HG02759 (cell line): ENCODE measurements at regions not wholly inside any gene's neighbourhood (a gene's known extent, or its start where the extent isn't known, plus 50 kb on each side); places are given as distances from the start of the nearest gene placed in this dataset.

Experiments used
- ATAC-seq: cut with Tn5 transposase; IDR thresholded peaks from one replicate; pipeline ENCODE4 v1.9.1; 2021; ENCODE audit warnings: mild to moderate bottlenecking, moderate library complexity; ENCODE audit not compliant: unreplicated experiment

DNA sequence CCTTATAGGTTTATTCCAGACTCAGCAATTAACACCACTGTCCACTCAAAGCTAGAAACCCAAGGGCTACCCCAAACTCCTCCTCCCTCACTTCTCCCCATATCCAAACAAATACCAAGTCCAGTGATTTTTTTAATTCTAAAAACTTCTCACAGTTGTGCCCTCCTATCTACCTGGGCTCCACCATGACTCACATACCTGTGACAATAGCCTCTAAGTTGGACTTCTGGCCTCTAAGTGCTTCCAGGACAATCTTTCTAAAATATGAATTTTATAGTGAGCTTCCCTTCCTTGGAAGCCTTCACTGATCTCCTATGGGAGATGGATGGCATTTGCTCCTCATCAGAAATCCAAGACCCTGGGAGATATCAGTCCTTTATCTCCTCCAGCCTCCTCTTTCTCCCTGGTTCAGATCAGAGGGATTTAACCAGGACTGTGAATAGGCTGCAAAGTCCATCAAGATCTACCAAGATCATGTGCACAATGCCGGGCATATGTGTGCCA is 219.3 kb downstream of the TOMM20 start:
- no peak for ATAC-seq

DNA sequence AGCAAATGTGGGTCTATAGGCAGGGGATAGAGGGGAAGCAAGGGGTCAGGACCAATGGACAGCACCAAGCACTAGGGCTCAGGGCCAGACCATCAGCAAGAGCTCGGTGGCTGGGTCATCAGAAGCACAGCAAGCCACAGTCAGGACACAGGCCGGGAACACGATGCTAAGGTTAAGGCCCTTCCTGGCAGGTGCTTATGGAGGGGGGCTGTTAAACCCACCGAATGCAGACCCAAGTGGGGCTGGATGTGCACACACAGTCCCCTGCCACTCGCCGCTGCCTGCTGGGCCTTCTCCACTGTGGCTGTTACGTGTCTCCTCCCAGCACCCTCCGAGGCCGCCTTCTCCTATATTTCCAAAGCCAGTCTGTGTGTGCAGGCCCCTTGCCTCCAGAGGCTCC is 220.1 kb downstream of the TOMM20 start:
- ATAC-seq, result no peak

DNA sequence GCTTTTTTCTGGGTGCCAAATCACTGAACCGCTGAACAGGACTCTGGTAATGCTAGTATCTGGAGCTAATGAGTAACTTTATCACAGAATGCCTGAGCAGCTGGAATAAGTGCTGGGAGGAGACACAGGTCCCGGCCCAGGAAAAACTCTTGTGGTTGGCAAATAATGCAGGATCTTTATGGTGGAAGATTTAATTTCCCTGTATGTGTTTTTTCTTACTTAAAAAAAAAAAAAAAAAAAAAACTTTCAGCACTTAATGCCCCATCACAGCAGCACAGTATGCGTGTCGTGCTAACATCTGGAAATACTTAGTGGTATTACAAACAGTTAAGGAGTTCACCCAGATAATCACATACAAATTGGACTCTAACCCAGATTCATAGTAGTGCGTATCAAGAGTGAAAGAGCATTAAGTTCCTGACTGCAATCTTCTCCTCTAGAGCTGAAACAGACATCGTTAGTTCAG is 220.7 kb downstream of the TOMM20 start:
- ATAC-seq, result no peak

DNA sequence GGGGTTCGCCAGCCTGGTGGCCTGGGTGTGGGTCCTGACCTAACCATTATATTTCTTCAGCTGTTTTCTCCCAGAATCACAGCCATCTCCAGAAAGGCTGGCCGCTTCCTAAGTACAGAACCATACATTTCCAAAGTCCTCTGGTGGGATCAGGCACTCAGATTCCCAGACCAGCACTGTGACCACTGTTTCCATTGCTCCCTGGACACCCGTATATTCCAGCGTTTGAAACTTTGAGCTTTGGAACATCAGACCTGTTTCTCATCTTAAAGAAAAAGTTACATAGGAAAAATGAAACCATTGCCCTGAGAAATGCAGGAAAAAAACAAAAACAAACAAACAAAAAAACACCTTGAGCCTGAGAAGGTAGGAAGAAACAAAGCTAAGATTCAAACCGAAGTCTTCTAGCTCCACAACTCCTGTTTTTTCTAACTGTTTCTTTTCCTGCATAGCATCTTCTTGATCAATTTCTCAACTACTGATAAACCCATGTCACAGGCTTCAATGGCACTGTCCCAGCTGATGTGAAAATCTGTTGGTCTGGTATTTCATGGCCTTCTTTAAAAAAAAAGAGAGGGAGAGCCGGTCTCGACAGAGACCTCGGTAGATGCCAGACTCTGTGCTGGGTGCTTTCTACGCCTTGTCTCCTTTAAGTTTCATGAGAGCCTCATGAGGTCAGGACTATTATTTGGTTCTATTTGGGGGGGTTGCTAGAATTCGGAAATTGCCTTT is 221.3 kb downstream of the TOMM20 start:
- ATAC-seq, result no peak

DNA sequence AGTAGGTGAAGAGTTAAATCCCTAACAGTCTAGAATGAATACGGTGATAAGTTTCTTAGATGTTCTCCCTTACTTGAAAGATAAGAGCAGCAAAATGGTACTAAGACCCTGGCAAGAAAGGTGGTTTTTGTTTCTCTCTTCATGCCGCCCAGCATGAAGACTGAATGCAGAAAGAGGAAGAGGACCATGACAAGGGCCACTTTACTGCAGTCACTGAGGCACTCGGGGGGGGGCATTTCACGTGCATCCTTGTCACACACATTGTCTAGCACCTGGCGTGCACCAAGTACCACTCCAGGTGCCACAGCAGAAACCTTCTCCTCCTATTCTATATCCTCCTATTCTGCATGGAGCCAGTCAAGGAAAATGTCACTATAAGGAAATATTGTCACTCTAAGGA is 222.0 kb downstream of the TOMM20 start:
- no peak for ATAC-seq

DNA sequence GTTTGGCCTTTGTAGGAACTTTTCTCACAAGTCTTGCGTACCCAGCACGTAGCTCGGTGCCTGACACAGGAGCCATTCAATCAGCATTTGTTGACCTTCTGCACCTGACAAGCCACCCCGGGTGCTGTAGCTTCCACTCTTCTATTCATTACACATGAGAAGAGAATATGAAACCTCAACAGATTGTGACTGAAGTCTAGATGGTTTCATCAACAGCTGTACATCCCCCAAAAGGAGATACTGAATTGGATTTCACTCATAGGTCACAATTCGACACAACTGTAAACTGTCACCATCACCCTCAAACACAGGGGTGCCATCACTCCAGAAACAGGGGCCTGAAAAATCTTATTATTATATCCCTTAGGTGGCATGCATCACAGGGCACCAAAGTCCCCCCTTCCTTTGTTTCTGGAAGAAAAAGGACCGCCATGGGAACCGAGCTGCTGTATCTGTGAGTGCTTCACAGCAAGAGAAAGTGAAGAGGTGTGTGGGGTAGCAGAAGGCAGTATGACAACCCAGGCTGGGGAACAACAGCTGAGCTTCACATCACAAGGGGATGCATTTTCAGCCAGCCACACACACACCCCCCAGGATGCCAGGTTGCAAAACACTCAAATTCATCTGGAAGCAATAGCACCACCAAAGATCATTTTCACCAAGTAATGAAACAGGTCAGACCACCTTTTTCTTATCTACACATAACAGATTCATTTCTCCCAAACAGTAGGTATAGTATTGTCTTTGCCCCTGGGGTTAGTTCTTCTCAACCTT is 225.7 kb downstream of the TOMM20 start:
- ATAC-seq, result no peak

DNA sequence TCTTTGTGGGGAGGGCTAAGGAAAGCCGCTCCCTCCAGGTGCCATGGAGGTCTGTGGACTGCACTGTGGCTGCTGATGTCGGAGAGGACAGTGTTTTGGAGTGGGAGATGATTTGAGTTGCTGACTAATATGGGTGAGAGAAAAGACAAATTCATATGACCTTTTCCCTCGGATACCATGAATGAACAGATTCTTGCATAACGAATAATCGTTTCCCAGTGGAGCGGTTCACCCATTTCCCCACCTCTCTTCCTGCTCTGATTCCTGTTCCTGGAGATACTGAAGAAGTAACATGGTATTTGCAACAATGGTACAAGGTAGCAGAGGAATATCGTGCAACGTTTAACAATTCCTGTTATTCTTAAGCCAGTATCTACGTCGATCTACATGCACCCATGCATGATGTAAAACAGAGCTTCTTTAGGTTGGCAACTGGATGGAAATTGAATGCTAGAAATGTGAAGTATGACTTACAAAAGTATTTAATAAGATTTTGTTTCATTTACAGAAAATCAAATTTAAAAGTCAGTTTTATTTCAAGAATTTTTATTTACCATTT is 227.1 kb downstream of the TOMM20 start:
- ATAC-seq, result no peak

DNA sequence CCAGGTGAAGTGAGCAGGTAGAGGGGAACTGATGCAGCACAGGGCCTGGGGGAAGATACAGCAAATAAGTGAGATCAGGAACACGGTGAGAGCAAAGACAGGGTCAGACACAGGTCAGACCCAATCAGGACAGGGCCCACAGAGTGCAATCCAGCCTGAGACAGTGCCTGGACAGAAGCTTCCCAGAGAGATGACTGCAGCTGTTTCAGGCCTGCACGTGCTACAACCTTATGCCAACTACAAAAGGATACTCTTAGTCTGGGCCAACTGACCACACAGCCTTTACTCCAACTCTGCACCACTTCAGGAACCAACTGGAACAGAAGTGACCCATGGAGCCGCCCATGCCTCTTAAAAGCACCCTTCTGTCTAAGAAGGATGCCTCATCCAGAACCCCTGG is 228.0 kb downstream of the TOMM20 start:
- ATAC-seq, result no peak

DNA sequence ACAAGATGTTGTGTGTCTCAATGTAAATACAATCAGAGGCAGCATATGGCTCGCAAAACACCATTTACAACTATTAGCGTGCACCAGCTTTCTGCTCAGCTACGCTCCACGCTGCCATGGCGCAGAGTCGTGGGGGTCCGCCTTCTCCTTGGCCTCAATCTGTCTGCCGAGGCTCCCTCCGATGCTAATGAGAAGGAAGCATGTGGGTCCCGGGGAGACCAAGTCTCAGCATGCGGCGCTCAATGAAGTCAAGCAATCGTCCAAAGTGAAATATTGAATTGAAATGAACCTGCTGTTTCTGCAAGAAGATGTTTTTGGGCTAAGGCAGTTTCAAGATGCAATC is 228.9 kb downstream of the TOMM20 start:
- no peak for ATAC-seq

DNA sequence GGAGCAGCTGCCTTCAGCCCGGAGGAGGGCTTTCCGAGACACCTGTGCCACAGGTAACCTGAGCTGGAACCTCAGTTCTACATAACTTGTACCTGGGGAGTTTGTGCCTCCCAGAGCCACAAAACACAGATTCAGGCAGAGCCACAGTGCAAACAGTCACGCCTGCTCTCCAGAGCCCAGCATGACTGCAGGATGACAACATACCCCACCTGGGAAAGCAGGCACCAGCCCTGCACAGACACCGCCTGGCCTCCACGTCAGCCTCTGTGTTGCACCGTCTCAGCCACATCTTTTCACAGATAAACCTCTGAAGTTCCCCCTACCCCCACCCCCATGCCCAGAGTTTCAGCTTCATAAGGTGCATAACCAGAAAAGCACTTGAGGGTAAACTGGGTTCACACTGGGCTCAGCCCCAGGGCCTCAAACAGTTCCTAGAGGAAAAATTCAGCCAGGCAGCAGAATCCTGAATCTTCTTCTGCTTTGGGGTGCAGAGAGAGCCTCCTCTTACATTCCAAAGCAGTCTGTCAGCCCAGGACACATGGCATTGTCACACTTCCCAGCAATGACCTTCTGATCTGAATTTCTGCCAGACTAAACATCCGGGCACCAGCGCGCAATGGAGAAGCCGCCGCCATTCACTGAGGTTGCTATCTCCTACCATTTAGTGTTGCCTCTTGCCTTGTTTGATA is 229.5 kb downstream of the TOMM20 start:
- ATAC-seq, result no peak

DNA sequence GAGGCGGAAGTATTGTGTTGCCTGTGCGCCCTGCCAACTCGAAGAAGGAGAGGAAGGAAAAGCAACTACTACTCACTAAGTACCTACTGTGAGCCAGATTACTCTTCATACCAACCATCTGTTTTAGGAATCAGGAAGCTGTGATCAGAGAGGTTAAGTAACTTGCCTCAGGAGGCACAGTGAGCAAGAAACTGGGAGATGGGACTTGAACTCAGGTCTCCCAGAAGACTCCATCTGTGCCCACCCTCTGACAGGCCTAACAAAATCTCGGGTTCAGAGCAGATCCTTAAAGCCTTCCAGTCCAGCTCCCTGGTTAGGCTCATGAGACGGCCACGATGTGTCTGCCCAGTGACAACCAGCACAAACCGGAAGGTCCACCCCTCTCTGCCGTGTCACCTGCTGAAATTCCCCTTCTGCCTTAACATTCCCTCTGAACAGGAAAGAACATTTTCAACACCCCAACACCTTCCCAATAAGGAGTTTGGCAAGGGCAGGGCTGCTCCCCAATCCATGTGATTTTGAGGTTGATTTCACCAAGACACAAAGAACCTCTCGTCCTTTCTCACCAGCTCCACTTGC is 230.1 kb downstream of the TOMM20 start:
- no peak for ATAC-seq

DNA sequence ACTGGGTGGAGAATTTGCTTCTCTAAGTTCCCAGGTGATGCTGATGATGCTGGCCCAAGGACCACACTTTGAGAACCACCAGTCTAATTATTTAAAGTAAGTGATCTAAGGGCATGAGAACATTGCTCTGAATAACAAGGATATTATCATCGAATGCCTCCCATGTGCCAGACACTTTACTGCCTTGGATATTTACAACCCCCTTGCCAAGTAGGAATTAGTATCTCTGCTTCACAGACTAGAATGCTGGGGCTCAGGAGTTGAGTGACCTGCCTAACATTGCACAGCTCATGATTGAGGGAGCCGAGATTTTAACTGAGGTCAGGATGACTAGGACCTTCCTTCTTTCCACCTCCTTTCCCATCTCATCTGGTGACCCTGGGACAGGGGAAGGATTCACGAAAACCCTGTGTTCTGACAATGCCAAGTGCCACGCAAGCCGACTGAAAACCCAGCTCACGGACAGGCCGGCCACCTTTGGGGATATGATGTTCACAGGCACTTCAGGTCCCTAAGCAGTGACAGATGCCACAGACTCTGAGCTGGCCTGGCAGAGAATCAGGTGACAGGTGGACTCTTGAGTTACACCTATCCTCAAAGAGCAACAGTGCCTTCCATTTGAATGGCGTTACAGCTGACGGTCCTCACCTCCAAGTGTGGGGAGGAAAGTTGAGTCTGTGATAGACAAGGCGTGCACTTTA is 230.7 kb downstream of the TOMM20 start:
- ATAC-seq, result no peak

DNA sequence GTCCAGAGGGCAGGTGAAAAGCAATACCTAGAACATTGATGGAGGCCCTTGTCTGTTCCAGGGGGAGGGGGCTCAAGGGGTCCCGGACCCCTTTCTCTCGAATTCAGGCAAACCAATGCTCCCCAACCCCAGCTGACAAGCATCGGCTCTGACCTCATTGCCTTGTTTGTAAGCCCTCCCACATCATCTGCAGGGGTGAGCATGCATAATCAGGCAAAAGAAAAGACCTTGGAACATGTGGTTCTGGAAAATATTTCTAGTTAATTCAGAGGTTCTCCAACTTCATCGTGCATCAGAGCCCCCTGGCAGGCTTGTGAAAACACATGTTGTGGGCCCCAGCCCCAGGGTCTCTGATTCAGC is 231.3 kb downstream of the TOMM20 start:
- no peak for ATAC-seq

DNA sequence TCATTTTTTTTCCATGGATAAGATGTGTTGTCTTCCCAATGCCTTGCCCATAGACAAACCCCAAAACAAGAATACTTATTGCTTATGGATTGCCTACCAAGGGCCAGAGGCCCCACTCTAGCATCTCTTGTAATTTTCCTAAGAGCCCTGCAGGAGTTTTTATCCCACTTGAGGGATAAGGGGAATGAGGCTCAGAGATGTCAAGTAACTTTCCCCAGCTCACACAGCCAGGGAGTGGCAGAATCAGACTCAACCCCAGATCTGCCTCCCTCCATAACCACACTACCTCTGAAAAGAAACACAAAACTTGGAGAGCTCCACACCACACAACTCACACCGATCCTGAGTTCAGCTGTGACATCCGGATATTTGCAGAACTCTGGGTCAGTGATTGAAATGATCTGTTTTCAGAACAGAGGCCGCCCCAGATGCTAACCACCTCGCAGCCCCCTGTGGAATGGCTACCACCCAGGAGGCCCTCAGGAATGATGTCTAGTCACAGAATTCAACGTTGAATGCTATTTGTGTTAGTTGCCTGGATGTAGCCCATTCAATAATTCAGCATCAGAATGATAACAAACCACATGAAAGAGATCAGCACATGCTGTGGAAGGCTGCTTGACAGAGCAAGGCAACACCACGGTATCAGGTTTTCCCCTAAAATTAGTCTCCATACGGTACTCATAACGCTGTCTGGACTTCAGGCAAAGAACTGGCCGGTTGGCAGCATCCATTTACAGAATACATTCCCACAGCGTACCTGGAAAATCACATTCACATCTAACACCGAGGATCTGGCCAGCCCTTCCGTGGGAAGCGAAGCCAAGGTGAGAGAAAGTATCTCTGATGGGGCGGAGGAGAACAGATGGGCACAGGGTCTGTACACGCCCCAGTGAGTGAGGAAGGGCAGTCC is 231.9 kb downstream of the TOMM20 start:
- ATAC-seq, result no peak

DNA sequence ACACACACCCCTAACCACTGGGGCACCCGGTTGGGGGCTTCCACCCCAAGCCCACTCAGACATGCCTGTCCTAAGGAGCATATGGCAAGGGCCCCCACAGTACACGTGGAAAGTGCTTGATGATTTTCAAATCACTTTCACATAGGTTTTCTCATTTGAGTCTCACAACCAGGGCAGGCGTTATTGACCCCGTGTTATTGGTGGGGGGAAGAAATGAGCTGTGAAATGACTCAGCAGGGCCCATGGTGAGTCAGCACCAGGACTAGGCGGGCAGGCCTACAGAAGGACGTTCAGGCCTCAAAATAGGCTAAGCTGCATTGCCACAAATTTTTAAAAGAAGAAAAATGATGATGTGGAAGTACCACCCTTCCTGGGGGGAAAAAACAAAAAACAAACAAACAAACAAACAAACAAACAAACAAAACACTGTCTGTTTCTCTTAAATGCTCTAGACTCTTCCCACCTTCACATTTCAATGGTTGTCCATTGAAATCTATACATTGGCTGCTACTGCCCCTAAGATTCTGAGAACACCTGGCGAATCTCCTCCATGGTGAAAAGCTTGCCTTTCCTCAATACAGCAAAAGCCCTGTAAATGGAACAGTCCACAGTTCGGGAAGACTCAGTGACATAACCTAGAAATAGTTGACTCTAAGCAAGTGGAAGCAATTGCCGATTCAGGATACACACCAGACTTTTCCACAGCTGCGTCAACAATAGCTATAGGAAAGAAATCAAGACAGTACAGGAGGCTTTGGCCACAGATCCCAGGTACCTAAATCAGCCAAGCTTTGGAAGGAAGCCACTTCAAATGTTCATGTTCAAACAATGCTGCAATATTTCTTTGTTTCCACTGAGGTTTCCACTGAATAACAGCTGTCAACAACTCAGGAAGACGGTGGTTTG is 234.7 kb downstream of the TOMM20 start:
- peak; percentile 72 for ATAC-seq

DNA sequence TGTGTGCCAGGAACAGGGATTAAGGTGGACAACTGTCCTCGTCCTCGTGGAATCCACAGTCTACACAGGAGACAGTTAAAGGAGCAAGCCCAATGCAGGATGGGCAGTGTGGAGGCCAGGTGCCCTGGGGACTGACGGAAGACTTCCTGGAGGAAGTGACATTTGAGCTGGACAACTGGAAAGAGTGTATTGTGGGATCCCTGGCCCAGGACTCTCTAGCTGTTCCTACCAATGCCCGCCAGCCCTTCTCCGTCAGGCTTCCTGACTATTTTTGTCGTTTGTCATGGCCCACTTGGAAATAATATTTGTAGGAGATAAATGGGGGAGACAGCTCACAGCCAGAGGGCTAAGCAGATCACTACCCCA is 235.3 kb downstream of the TOMM20 start:
- ATAC-seq, result no peak

DNA sequence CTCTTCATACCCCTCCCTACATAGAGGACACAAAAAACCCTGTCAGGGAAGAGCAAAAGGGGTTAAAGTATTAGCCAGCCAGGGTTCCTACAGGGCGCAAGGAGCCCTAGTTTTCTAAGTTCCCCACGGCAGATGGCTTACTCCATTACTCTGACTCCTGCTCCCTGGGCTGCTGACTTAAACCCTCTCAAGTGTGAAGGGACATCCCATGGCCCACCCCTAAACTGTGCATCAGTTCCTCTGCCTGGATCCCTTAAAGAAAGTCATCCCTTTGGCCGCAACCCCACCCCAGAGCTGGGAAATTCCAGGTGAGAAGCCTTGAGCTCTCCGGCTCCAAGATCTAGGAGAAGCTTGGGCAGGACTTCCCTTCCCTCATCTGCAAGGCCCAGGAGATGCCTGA is 236.0 kb downstream of the TOMM20 start:
- no peak for ATAC-seq

DNA sequence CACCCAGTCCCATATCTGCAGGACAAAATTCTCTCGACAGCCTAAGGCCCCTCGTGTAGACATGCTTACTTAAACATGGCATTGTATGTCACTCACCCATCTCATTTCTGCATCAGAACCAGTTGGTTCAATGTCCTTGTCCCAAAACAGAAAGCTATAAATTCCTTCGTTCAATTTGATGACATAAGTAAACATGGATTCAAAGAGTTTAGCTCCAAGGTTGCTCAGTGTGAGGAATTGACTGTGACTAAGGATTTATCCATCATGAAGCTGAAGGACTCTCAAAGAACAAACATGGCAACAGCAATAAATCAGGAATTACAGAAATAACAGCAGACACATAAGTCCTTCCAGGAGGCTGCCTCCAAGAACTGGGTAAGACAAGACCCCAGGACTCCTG is 237.2 kb downstream of the TOMM20 start:
- no peak for ATAC-seq

DNA sequence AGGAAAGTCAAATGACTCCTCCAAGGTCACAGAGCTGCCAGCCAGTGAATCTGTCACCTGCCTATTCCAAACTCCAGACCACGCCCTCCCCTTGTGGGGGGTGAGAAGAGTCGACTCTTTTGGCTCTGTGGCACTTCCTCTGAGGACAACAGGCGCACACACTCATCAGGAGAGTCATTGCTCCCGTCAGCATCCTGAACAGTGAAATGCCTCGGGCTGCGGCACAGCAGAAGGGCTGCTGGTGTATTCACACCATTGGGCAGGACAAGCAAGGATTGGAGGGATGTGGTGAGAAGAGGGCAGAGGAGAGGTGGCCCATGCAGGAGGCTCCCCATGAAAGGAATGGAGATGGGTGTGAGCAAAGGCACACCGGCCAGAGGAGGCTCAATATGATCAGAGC is 239.0 kb downstream of the TOMM20 start:
- ATAC-seq, result no peak
